ENCODE measurements at regions not wholly inside any gene's neighbourhood (a gene's known extent, or its start where the extent isn't known, plus 50 kb on each side); places are given as distances from the start of the nearest gene placed in this dataset.

DNA sequence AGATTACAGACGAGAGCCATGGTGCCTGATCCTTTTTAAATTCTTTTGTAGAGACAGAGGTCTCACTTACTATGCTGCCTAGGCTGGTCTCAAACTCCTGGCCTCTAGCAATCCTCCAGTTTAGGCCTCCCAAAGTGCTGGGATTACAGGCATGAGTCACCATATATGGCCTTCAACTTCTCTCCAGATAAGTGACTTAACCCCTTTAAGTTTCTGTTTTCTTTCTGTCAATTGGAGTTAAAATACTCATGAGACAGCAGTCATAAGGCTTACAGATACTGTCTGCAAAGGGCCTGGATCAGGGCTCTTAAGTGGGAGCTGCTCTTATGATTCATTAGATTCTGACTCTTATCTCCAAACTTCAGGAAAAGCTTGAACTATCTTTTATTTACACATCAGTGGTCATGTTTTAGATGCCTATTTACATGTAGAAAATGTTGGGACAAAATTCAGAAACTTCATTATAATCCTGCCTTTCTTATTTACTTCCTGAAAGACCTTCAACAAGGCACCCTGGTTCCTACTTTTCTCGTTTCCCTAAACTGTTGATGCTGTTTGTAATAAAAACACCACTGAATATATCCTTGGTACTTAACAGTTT lies 271.5 kb upstream of the TBX3 start:
- DNase-seq (ENCODE audit: low spot score in 2 of 2), result no peak
- 76 to 79% methylated on average over 2 of the region's 2 CpGs for WGBS, 2 donors
- intact Hi-C loops (cut with DNase I; ENCODE audit: low total_unique reads), result no loop called here
- TF ChIP-seq POLR2A (IDR thresholded peaks at IDR 0.05) (no peak), CTCF (IDR thresholded peaks at IDR 0.05) (no peak)
- H3K4me3 ChIP-seq (ENCODE audit: low read depth, poor library complexity, severe bottlenecking), result no peak overlapping the region

DNA sequence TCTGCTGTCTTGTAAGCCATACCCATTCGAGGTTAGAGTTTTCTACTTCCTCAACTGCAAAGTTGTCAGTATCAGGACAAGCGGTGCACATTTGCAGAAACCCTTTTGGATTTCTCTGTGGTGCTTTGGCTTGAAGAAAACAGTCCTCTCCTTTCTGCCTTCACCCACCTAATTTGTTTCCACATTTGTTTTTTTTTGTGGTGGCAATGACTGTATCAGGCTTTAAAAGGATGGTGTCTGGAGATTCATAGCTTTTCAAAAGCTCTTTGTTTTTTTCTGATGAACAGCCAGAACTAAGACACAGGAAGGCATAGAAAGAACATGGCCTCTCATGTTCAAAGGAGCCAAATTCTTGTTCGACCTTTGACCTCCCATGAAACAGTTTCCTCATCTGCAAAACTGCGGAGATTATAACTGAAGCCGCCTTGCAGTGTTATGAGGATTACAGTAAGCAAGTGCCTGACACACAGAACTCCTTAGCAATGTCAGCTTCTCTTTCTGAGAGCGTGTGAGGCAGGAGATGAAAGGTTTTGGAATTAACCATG lies 270.6 kb upstream of the TBX3 start:
- WGBS, 2 donors, result 77 to 83% methylated on average over 6 of the region's 6 CpGs
- no peak for DNase-seq (ENCODE audit: low spot score in 2 of 2)
- H3K4me3 ChIP-seq (ENCODE audit: low read depth, poor library complexity, severe bottlenecking), result no peak overlapping the region
- TF ChIP-seq CTCF (IDR thresholded peaks at IDR 0.05) (no peak), POLR2A (IDR thresholded peaks at IDR 0.05) (no peak)
- intact Hi-C loops (cut with DNase I; ENCODE audit: low total_unique reads), result no loop called here

DNA sequence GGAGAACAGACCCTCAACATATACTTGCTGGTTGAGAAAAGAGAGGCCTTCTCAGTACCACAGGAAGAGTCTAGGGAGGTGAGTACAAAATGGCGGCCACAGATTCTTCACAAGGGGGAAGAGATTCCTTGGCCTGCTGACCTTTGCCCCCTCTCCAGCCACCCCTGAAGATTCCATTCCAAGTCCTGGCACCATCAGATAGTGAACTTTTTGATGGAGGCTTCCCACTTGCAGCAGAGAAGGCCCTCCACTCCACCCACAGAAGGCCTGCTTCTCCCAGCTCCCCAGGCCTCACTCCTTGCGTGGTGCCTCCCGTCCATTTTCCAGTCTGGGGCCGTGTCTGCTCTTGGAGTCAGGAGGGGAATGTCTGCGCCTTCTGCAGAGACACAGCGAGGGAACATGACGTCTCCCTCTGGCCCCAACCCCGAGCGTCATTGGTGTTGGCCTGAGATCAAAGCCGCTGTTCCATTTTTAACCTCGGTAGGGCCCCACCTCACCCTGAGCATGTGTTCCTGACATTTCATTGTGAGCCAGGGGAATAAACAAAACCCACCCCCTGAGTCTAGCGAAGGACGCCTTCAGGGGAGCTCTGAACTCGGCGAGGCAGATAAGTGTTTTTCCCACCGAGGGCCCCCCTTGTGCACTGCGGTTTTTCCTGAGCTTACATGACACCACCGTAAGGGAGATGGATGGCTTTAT lies 268.7 kb upstream of the TBX3 start:
- intact Hi-C loops (cut with DNase I; ENCODE audit: low total_unique reads), result no loop called here
- TF ChIP-seq POLR2A (IDR thresholded peaks at IDR 0.05) (no peak), CTCF (IDR thresholded peaks at IDR 0.05) (no peak)
- WGBS, 2 donors, result 59 to 65% methylated on average over 18 of the region's 18 CpGs
- DNase-seq (ENCODE audit: low spot score in 2 of 2), result no peak
- no peak overlapping the region for H3K4me3 ChIP-seq (ENCODE audit: low read depth, poor library complexity, severe bottlenecking)

- 74 to 79% methylated on average over 8 of the region's 8 CpGs for WGBS, 2 donors
- H3K4me3 ChIP-seq (ENCODE audit: low read depth, poor library complexity, severe bottlenecking), result no peak overlapping the region
- TF ChIP-seq CTCF (IDR thresholded peaks at IDR 0.05) (no peak), POLR2A (IDR thresholded peaks at IDR 0.05) (no peak)
- intact Hi-C loops (cut with DNase I; ENCODE audit: low total_unique reads), result no loop called here
- no peak for DNase-seq (ENCODE audit: low spot score in 2 of 2)
These were observed 265.3 kb upstream of the TBX3 start for GRCh38 chr12:114949058-114949820.

GRCh38 chr12:114945351-114945750 lies 261.4 kb upstream of the TBX3 start:
- no peak for TF ChIP-seq CTCF (IDR thresholded peaks at IDR 0.05)
- no peak for TF ChIP-seq POLR2A (IDR thresholded peaks at IDR 0.05)
- 68 to 89% methylated on average over 2 of the region's 2 CpGs for WGBS, 2 donors
- no peak overlapping the region for H3K4me3 ChIP-seq (ENCODE audit: low read depth, poor library complexity, severe bottlenecking)
- DNase-seq (ENCODE audit: low spot score in 2 of 2), result no peak
- intact Hi-C loops (cut with DNase I; ENCODE audit: low total_unique reads), result no loop called here

Data from lower leg skin (tissue), 4 donors.